ENCODE measurements at regions not wholly inside any gene's neighbourhood (a gene's known extent, or its start where the extent isn't known, plus 50 kb on each side); places are given as distances from the start of the nearest gene placed in this dataset.
"Not testable (repeated sequence)": the region's sequence is repeated elsewhere in the genome, so short reads cannot be mapped to it uniquely, and the experiment has no call there.

- H3K36me3 Mint-ChIP-seq (ENCODE audit: low read depth), result no peaks in the 10 kb centered on the region
- H3K9me3 Mint-ChIP-seq, result peaks cover 14% of the 10 kb centered on the region
- no peaks in the 10 kb centered on the region for H3K27me3 Mint-ChIP-seq
- no peaks in the 10 kb centered on the region for H3K4me1 Mint-ChIP-seq
- ATAC-seq (replicated peaks), result no peak
- H3K4me3 Mint-ChIP-seq, result no peak overlapping the region
- no peak overlapping the region for H3K27ac Mint-ChIP-seq
Observed at GRCh38 chr5:117624201-117624600, 1049.6 kb upstream of the SEMA6A start.

- Mint-ChIP-seq H3K4me1 (no peaks in the 10 kb centered on the region), H3K27me3 (no peaks in the 10 kb centered on the region), H3K27ac (no peak overlapping the region), H3K9me3 (peaks cover 23% of the 10 kb centered on the region), H3K36me3 (ENCODE audit: low read depth) (no peaks in the 10 kb centered on the region), H3K4me3 (no peak overlapping the region)
- no peak for ATAC-seq (replicated peaks)
Observed at GRCh38 chr5:117623042-117623805, 1048.6 kb upstream of the SEMA6A start.

GRCh38 chr5:117621921-117622320 lies 1047.3 kb upstream of the SEMA6A start:
- H3K4me3 Mint-ChIP-seq, result no peak overlapping the region
- H3K27me3 Mint-ChIP-seq, result no peaks in the 10 kb centered on the region
- H3K9me3 Mint-ChIP-seq, result peaks cover 27% of the 10 kb centered on the region
- H3K27ac Mint-ChIP-seq, result no peak overlapping the region
- H3K36me3 Mint-ChIP-seq (ENCODE audit: low read depth), result no peaks in the 10 kb centered on the region
- ATAC-seq (replicated peaks), result no peak
- H3K4me1 Mint-ChIP-seq, result no peaks in the 10 kb centered on the region

GRCh38 chr5:117615226-117615625 lies 1040.6 kb upstream of the SEMA6A start:
- ATAC-seq (replicated peaks), result no peak
- no peak overlapping the region for H3K4me3 Mint-ChIP-seq
- H3K4me1 Mint-ChIP-seq, result no peaks in the 10 kb centered on the region
- peaks cover 14% of the 10 kb centered on the region for H3K9me3 Mint-ChIP-seq
- no peaks in the 10 kb centered on the region for H3K36me3 Mint-ChIP-seq (ENCODE audit: low read depth)
- no peaks in the 10 kb centered on the region for H3K27me3 Mint-ChIP-seq
- H3K27ac Mint-ChIP-seq, result no peak overlapping the region

- H3K27me3 Mint-ChIP-seq, result no peaks in the 10 kb centered on the region
- H3K4me1 Mint-ChIP-seq, result no peaks in the 10 kb centered on the region
- no peaks in the 10 kb centered on the region for H3K36me3 Mint-ChIP-seq (ENCODE audit: low read depth)
- H3K4me3 Mint-ChIP-seq, result no peak overlapping the region
- peaks cover 14% of the 10 kb centered on the region for H3K9me3 Mint-ChIP-seq
- ATAC-seq (replicated peaks), result no peak
- H3K27ac Mint-ChIP-seq, result no peak overlapping the region
Observed at GRCh38 chr5:117614408-117614807, 1039.8 kb upstream of the SEMA6A start.

GRCh38 chr5:117604845-117605244 lies 1030.2 kb upstream of the SEMA6A start:
- Mint-ChIP-seq H3K27me3 (no peaks in the 10 kb centered on the region), H3K9me3 (peaks cover 4% of the 10 kb centered on the region), H3K27ac (no peak overlapping the region), H3K36me3 (ENCODE audit: low read depth) (no peaks in the 10 kb centered on the region), H3K4me3 (no peak overlapping the region), H3K4me1 (no peaks in the 10 kb centered on the region)
- ATAC-seq (replicated peaks), result no peak

GRCh38 chr5:117599811-117600210 lies 1025.2 kb upstream of the SEMA6A start:
- H3K36me3 Mint-ChIP-seq (ENCODE audit: low read depth); ATAC-seq (replicated peaks); H3K27ac Mint-ChIP-seq; H3K4me3 Mint-ChIP-seq; H3K27me3 Mint-ChIP-seq; H3K4me1 Mint-ChIP-seq: not testable (repeated sequence)
- H3K9me3 Mint-ChIP-seq, result peaks cover 12% of the 10 kb centered on the region

- H3K9me3 Mint-ChIP-seq, result peaks cover 12% of the 10 kb centered on the region
- ATAC-seq (replicated peaks), result no peak
- no peak overlapping the region for H3K27ac Mint-ChIP-seq
- H3K36me3 Mint-ChIP-seq (ENCODE audit: low read depth), result no peaks in the 10 kb centered on the region
- no peak overlapping the region for H3K4me3 Mint-ChIP-seq
- H3K4me1 Mint-ChIP-seq, result no peaks in the 10 kb centered on the region
- no peaks in the 10 kb centered on the region for H3K27me3 Mint-ChIP-seq
Observed at GRCh38 chr5:117594166-117594565, 1019.5 kb upstream of the SEMA6A start.

GRCh38 chr5:117590944-117591343 lies 1016.3 kb upstream of the SEMA6A start:
- no peak for ATAC-seq (replicated peaks)
- Mint-ChIP-seq H3K36me3 (ENCODE audit: low read depth) (no peaks in the 10 kb centered on the region), H3K4me1 (no peaks in the 10 kb centered on the region), H3K27me3 (no peaks in the 10 kb centered on the region), H3K4me3 (no peak overlapping the region), H3K27ac (no peak overlapping the region), H3K9me3 (peaks cover 5% of the 10 kb centered on the region)

GRCh38 chr5:117588611-117589010 lies 1014.0 kb upstream of the SEMA6A start:
- Mint-ChIP-seq H3K4me3 (no peak overlapping the region), H3K36me3 (ENCODE audit: low read depth) (no peaks in the 10 kb centered on the region), H3K27ac (no peak overlapping the region), H3K9me3 (peaks cover 1% of the 10 kb centered on the region), H3K27me3 (no peaks in the 10 kb centered on the region), H3K4me1 (no peaks in the 10 kb centered on the region)
- no peak for ATAC-seq (replicated peaks)

- Mint-ChIP-seq H3K4me1 (no peaks in the 10 kb centered on the region), H3K4me3 (no peak overlapping the region), H3K9me3 (no peaks in the 10 kb centered on the region), H3K36me3 (ENCODE audit: low read depth) (no peaks in the 10 kb centered on the region), H3K27me3 (no peaks in the 10 kb centered on the region), H3K27ac (no peak overlapping the region)
- ATAC-seq (replicated peaks), result no peak
Observed at GRCh38 chr5:117587111-117587510, 1012.5 kb upstream of the SEMA6A start.

GRCh38 chr5:117568622-117569021 lies 994.0 kb upstream of the SEMA6A start:
- H3K27me3 Mint-ChIP-seq, result no peaks in the 10 kb centered on the region
- H3K4me1 Mint-ChIP-seq, result no peaks in the 10 kb centered on the region
- H3K27ac Mint-ChIP-seq, result no peak overlapping the region
- H3K4me3 Mint-ChIP-seq, result no peak overlapping the region
- no peak for ATAC-seq (replicated peaks)
- H3K9me3 Mint-ChIP-seq, result no peaks in the 10 kb centered on the region
- no peaks in the 10 kb centered on the region for H3K36me3 Mint-ChIP-seq (ENCODE audit: low read depth)

- no peak for ATAC-seq (replicated peaks)
- Mint-ChIP-seq H3K27me3 (no peaks in the 10 kb centered on the region), H3K36me3 (ENCODE audit: low read depth) (no peaks in the 10 kb centered on the region), H3K4me1 (no peaks in the 10 kb centered on the region), H3K4me3 (no peak overlapping the region), H3K27ac (no peak overlapping the region), H3K9me3 (no peaks in the 10 kb centered on the region)
Observed at GRCh38 chr5:117568126-117568525, 993.5 kb upstream of the SEMA6A start.

- no peaks in the 10 kb centered on the region for H3K36me3 Mint-ChIP-seq (ENCODE audit: low read depth)
- no peak for ATAC-seq (replicated peaks)
- H3K27ac Mint-ChIP-seq, result no peak overlapping the region
- no peaks in the 10 kb centered on the region for H3K9me3 Mint-ChIP-seq
- H3K4me3 Mint-ChIP-seq, result no peak overlapping the region
- no peaks in the 10 kb centered on the region for H3K27me3 Mint-ChIP-seq
- H3K4me1 Mint-ChIP-seq, result no peaks in the 10 kb centered on the region
Observed at GRCh38 chr5:117562647-117563046, 988.0 kb upstream of the SEMA6A start.

- Mint-ChIP-seq H3K27ac (no peak overlapping the region), H3K4me3 (no peak overlapping the region), H3K4me1 (no peaks in the 10 kb centered on the region), H3K27me3 (no peaks in the 10 kb centered on the region), H3K36me3 (ENCODE audit: low read depth) (no peaks in the 10 kb centered on the region), H3K9me3 (no peaks in the 10 kb centered on the region)
- ATAC-seq (replicated peaks), result no peak
Observed at GRCh38 chr5:117561531-117561930, 986.9 kb upstream of the SEMA6A start.
